ENCODE measurements at regions not wholly inside any gene's neighbourhood (a gene's known extent, or its start where the extent isn't known, plus 50 kb on each side); places are given as distances from the start of the nearest gene placed in this dataset.

GRCh38 chr6:14365393-14365792, 247.8 kb downstream of the CD83 start:
- no peak for DNase-seq (ENCODE audit: low read depth, low spot score)

DNA sequence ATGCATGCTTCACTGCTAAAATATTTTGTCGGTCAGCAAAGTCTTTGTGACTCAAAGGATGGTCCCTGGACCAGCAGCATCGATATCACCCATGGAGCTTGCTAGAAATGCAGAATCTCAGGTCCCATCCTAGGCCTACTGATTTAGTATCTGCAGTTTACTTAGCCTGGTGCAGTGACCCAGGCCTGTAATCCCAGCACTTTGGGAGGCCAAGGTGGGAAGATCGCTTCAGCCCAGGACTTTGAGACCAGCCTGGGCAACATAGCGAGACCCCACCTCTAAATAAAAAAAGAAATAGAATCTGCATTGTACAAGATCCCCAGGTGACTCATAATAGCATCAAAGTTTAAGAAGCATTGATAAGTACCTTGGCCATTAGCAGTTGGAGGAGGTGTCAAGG, 248.7 kb downstream of the CD83 start:
- DNase-seq (ENCODE audit: low read depth, low spot score), result no peak

- DNase-seq (ENCODE audit: low read depth, low spot score), result no peak
Observed at GRCh38 chr6:14366872-14367271, 249.3 kb downstream of the CD83 start.

GRCh38 chr6:14367296-14367695, 249.7 kb downstream of the CD83 start:
- DNase-seq (ENCODE audit: low read depth, low spot score), result no peak

DNA sequence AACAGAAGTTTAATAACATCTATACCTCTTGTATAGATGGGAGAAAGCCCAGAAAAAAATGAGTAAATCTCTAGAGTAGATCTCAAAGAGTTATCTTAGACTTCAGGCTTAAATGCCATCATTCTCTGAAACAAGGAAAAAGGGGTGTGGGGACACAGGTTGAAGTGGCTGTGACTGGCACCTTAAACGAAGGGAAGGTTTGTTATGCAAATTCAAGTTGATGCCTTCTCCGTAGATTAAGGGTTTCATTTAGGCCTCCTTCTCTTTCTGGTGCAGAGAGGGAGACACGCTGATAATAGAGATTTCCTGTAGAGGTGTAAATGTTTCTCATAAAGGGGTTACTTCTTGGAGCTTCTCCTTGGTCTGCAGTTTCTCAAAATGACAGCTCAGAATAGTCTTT, 252.1 kb downstream of the CD83 start:
- DNase-seq (ENCODE audit: low read depth, low spot score), result no peak

GRCh38 chr6:14371530-14371929, 254.0 kb downstream of the CD83 start:
- no peak for DNase-seq (ENCODE audit: low read depth, low spot score)

DNA sequence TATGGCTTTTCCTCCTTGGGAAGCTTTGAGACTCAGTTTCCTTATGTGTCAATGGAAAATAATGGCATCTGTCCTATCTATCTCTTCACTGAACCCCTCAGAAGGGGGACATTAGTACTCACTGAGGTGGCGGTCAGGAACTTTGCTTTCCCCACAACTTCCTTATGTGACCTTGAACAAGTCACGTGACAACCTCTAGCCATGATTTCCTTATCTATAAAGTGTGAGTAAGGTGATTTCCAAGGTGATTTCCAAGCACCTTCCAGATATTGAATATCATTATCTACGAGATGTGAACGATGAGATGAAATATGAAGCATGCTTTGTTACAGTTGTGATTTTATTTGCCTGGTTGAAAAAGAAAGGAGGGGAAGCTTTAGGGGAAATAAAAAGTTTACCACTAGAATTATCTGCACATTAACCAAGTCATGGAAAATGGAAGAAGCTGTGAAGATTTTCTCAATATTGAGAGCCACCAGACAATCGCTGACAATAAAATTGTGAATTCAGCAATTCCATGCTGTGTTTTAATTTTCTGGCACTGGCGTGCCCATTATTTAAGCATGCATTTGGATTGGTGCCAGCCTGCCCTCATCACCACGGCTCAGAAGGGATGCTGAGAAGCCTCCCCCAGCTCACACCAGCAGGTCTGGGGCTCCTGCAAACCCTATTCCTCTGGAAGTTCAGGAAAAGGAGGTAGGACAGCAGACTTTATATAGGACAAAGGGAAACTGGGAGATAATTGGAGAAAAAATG, 255.3 kb downstream of the CD83 start:
- DNase-seq (ENCODE audit: low read depth, low spot score), result no peak

DNA sequence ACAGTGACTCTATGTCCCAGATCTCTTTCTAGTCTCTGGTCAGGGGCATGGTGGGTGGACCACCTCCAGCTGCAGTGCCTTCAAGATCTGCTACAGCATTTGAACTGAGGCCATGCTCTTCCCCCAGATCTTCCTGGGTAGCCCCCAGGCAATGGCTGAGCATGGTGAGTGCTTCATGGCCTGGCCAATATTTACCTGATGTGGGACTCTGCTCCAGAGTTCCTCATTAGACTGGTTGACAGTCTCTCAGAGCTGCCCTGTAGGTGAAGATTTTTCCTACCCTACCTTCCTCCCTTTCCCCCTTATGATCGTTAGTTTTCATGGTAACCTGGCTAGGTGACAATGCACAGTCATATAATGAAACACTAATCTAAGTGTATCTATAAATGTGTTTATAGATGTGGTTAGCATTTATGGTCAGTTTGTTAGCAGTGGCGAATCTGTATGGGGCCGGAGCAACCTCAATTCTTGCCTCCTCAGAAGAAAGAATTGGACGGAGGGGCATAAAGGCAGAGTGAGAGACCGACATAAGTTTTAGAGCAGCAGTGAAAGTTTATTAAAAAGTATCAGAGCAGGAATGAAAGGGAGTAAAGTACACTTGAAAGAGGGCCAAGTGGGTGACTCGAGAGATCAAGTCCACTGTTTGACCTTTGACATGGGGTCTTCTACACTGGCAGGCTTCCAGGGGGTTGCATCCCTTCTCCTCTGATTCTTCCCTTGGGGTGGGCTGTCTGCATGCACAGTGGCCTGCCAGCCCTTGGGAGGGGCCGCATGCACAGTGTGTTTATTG, 256.3 kb downstream of the CD83 start:
- no peak for DNase-seq (ENCODE audit: low read depth, low spot score)

- no peak for DNase-seq (ENCODE audit: low read depth, low spot score)
Observed at GRCh38 chr6:14375930-14376329, 258.4 kb downstream of the CD83 start.

- DNase-seq (ENCODE audit: low read depth, low spot score), result no peak
Observed at GRCh38 chr6:14379568-14379967, 262.0 kb downstream of the CD83 start.

DNA sequence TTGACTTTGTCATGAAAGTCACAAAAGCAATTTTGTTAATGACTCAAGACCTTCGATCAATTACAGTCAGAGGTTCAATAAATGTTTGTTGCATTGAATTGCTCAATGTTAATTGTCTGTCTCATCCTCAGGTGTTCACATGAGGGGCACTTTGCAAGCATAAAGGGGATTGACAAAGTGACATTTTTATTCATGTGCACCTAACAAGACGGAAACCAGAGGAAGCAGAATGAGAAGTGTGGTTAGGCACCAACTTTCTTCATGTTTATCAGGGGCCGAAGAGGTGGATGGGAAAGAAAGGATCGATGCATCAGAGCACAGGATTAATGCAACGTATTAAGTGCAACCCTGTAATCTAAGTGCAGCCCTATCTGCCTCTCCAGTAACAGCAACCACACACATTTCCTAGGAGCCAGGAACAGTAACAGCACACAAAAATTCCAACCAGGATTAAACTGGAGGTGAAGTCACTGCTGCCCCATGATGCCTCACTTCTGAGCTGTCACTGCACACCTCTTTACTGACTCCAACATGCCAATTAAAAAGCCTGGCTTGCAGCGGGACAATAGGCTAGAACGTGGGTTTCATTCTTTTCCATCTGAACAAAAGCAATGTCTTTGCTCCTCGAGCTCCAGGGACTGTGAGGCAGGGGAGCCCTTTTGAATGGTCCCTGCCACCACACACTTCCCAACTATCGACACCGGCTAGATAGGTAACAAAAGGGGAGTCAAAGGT, 262.7 kb downstream of the CD83 start:
- no peak for DNase-seq (ENCODE audit: low read depth, low spot score)

DNA sequence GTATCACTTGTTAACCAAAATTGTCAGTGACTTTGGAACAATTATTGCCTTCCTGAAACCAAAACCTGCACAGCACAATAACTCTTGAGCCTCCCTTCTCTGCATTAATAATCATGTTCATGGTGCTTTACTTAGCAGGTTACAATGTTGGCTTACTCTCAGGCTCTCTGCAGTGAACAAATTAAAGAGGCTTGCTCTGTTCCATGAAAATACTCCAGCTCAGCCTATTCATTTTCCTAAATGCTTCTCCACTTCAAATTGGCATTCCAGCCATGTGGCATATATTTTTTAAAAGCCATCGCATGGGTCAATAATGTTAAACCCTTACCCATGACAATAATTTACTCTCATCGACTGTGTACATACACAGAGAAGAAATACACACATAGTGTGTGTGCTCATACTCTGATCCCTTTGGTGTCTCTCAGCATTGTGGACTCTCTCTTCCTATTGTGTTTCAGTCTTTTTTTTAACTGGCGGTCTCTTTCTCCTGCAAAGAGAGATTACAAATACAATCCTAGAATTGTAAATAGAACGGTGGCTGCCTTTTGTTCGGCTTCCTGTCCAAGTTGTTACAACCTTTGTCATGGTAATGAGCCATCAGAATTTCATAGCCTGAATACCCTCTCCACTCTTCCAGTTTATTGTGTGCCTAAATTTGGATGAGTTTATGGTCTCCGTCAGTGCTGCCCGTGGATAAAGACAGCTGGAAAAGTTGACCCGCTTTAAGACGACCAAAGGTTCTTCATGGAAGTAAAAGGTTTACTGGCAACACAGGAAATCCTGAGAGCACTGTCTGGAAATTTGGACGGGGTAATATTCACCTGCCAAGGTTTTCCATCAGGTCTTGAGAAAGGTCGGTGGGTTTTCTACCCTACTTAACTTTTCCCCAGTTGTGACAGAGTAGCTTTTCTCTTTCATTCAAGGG, 263.6 kb downstream of the CD83 start:
- no peak for DNase-seq (ENCODE audit: low read depth, low spot score)

- DNase-seq (ENCODE audit: low read depth, low spot score), result no peak
Observed at GRCh38 chr6:14381829-14382677, 264.5 kb downstream of the CD83 start.

DNA sequence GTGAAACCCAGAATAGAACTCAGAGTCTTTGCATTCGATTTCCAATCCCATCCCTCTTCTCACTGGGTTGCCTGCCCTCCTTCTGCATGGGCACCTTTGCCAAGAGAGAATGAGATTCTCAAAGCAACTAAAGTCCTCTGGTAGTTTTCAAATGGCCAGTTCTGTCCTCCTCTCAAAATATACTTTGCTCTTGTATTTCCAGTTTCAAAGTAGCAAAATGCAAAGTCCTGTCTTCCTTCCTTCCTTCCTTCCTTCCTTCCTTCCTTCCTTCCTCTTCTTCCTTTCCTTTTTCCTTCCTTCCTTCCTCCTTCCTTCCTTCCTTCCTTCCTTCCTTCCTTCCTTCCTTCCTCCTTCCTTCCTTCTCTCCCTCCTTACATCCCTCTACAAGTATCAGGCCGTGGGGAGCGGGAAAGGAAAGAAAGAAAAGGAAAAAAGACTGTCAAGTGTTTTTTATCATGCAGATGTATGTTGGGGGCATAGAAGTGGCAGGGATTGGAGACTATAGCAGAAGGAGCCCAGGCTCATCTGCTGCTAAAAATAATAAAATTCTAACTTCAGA, 265.2 kb downstream of the CD83 start:
- no peak for DNase-seq (ENCODE audit: low read depth, low spot score)

DNA sequence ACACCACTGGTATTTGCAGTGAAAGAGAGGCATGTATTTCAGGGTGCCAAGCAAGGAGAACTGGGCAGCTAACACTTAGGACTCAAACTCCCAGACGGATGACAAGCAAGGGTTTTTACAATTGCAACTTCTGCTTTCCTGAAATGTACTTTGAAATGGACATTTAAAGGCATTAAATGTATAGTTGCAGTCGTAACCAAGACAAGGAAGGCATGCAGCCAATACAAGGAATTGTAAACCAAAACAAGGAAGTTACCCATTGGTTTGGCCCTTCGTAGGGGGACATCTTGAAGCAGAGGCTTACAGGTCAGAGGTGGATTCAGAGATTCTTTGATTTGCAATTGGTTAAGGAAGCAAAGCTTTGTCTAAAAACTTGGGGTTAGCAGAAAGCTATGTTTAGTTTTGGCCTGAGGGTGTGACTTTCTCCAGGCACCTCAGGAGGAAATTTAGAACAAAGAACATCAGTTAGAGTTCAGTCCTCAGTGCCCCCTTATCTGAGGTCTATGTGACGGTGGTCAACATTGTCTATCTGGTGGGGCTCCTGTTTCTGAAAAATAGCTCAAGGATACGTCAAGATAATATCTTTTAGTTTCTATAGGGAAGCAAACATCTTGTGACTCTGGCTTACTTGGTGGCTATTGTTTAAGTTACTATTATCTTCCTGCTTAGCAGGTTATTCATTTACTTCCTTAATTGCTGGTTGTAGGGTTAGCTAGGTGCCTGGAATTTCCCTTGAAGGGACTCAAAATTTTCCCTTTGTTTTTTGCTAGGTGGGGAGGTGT, 266.0 kb downstream of the CD83 start:
- no peak for DNase-seq (ENCODE audit: low read depth, low spot score)

GRCh38 chr6:14384175-14384949, 266.8 kb downstream of the CD83 start:
- DNase-seq (ENCODE audit: low read depth, low spot score), result no peak

DNA sequence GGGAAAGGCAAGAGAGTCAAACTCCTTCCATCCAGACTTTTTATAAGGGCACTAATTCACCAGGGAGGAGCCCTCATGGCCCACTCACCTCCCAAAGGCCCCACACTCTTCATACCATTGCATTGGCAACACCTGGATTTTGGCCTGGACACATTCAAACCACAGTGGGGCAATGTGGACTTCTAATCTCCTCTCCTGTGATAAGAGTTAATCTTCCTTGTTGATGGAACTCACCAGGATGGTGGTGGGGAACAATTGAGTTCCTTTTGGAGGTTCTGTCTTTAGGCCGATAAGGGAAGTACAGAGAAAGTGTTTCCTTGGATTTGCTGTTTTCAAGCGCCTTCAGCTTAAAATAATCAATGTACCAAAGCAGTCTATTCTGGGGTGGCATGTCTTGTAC, 268.7 kb downstream of the CD83 start:
- no peak for DNase-seq (ENCODE audit: low read depth, low spot score)

GRCh38 chr6:14386668-14387067, 269.1 kb downstream of the CD83 start:
- DNase-seq (ENCODE audit: low read depth, low spot score), result no peak

Measured in pulmonary artery endothelial cell (primary cell).